ENCODE measurements at regions not wholly inside any gene's neighbourhood (a gene's known extent, or its start where the extent isn't known, plus 50 kb on each side); places are given as distances from the start of the nearest gene placed in this dataset.

- TF ChIP-seq CTCF (IDR thresholded peaks at IDR 0.05) (no peak), POLR2AphosphoS5 (IDR thresholded peaks at IDR 0.05) (no peak)
Observed at GRCh38 chr4:108483079-108483478, 137.3 kb upstream of the RPL34 start.
